HL-60 (cell line): ENCODE measurements at regions not wholly inside any gene's neighbourhood (a gene's known extent, or its start where the extent isn't known, plus 50 kb on each side); places are given as distances from the start of the nearest gene placed in this dataset.

Experiments
- GABPA ChIP-seq: IDR thresholded peaks from 2 replicates; pipeline ENCODE4 v1.6.1; 2012; ENCODE audit warnings: low read depth
- POLR2AphosphoS5 ChIP-seq: IDR thresholded peaks from 2 replicates; pipeline ENCODE4 v1.6.1; 2012; ENCODE audit warnings: low read depth
- TF ChIP-seq, protein P1 (sequence below): IDR thresholded peaks from one replicate; pipeline ENCODE4 v1.5.1; 2011; ENCODE audit warnings: low read length, control low read depth, inconsistent platforms; ENCODE audit not compliant: insufficient read depth

DNA sequence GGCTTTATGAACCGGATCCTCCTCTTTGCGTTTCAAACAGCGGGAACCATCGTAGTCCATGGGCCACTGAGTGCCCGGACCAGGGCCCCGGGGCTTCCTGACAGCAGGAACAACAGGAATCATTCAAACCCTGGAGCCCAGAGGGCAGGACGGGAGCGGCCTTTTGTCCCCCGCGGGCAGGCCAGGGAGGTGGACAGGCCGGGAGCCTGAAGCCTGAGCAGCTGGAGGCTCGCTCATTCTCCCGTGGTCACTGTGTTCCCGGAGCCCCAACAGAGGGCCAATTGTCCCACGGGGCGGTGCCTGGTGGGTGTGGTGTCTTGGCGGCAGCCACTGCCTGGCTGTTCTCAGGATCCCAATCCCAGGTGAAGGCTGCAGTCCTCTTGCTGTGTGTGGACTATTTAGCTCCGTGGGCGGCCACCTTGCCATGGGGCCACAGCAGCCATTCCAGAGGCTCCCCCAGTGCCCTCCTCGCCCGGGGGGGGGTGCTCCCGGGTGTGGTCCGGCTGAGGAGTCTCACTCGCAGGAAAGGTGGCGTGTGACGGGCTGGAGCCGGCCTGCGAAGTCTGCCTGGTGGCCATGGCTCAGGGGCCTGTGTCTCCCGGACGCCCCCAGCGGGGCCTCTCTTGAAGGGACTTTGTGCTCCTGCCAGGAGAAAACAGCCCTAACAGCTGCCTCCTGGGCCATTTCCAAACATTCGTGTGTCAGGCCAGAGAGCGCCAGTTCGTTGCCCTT is 77.2 kb upstream of the BHLHE23 start:
- TF ChIP-seq, protein P1, sequence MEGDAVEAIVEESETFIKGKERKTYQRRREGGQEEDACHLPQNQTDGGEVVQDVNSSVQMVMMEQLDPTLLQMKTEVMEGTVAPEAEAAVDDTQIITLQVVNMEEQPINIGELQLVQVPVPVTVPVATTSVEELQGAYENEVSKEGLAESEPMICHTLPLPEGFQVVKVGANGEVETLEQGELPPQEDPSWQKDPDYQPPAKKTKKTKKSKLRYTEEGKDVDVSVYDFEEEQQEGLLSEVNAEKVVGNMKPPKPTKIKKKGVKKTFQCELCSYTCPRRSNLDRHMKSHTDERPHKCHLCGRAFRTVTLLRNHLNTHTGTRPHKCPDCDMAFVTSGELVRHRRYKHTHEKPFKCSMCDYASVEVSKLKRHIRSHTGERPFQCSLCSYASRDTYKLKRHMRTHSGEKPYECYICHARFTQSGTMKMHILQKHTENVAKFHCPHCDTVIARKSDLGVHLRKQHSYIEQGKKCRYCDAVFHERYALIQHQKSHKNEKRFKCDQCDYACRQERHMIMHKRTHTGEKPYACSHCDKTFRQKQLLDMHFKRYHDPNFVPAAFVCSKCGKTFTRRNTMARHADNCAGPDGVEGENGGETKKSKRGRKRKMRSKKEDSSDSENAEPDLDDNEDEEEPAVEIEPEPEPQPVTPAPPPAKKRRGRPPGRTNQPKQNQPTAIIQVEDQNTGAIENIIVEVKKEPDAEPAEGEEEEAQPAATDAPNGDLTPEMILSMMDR = no peak
- no peak for TF ChIP-seq POLR2AphosphoS5
- TF ChIP-seq GABPA = no peak
